Limb (tissue), 2 donors: ENCODE measurements at regions not wholly inside any gene's neighbourhood (a gene's known extent, or its start where the extent isn't known, plus 50 kb on each side); places are given as distances from the start of the nearest gene placed in this dataset.
A peak's percentile ranks its signal among the peaks of the same experiment; 100 is the strongest.
"Not testable (repeated sequence)": the region's sequence is repeated elsewhere in the genome, so short reads cannot be mapped to it uniquely, and the experiment has no call there.

Source experiments
- DNase-seq, 2 donors: peaks; one replicate each; pipeline ENCODE4 v3.0.0-alpha.2; 2016; ENCODE audit errors: extremely low spot score in 2 of 2

- no peak for DNase-seq
Measured at GRCh38 chr11:64428693-64429092, 69.7 kb downstream of the RPS6KA4 start.

GRCh38 chr11:64429970-64430369 is 71.0 kb downstream of the RPS6KA4 start:
- no peak for DNase-seq

GRCh38 chr11:64430645-64431044 is 71.7 kb downstream of the RPS6KA4 start:
- DNase-seq = no peak

GRCh38 chr11:64436000-64436399 is 77.0 kb downstream of the RPS6KA4 start:
- DNase-seq = no peak

GRCh38 chr11:64437426-64437825 is 78.5 kb downstream of the RPS6KA4 start:
- no peak for DNase-seq

GRCh38 chr11:64438986-64439771 is 80.2 kb downstream of the RPS6KA4 start:
- no peak for DNase-seq

GRCh38 chr11:64439772-64440491 is 81.0 kb downstream of the RPS6KA4 start:
- not testable (repeated sequence) for DNase-seq

- no peak for DNase-seq
Measured at GRCh38 chr11:64441127-64441526, 82.2 kb downstream of the RPS6KA4 start.

- no peak for DNase-seq
Measured at GRCh38 chr11:64443001-64443400, 84.0 kb downstream of the RPS6KA4 start.

GRCh38 chr11:64444838-64445441 is 86.0 kb downstream of the RPS6KA4 start:
- no peak for DNase-seq

- DNase-seq = no peak
Measured at GRCh38 chr11:64445651-64446050, 86.7 kb downstream of the RPS6KA4 start.

- peak in 1 of 2 donors; percentile 48 for DNase-seq
Measured at GRCh38 chr11:64447831-64448598, 89.1 kb downstream of the RPS6KA4 start.

GRCh38 chr11:64448599-64449380 is 89.8 kb downstream of the RPS6KA4 start:
- DNase-seq = peak; percentile 58 to 88

- DNase-seq = peak; percentile 50 to 80
Measured at GRCh38 chr11:64449381-64450167, 90.6 kb downstream of the RPS6KA4 start.

GRCh38 chr11:64450168-64450560 is 91.2 kb downstream of the RPS6KA4 start:
- DNase-seq = no peak

GRCh38 chr11:64451856-64452255 is 92.9 kb downstream of the RPS6KA4 start:
- no peak for DNase-seq

GRCh38 chr11:64453466-64453865 is 94.5 kb downstream of the RPS6KA4 start:
- no peak for DNase-seq

- DNase-seq = no peak
Measured at GRCh38 chr11:64455456-64456261, 96.7 kb downstream of the RPS6KA4 start.
